ENCODE measurements at regions not wholly inside any gene's neighbourhood (a gene's known extent, or its start where the extent isn't known, plus 50 kb on each side); places are given as distances from the start of the nearest gene placed in this dataset.

GRCh38 chr2:156647377-156648010, 211.3 kb downstream of the GPD2 start:
- no peak overlapping the region for H3K4me3 ChIP-seq (ENCODE audit: low read depth, low read length)

GRCh38 chr2:156648522-156648921, 212.3 kb downstream of the GPD2 start:
- no peak overlapping the region for H3K4me3 ChIP-seq (ENCODE audit: low read depth, low read length)

GRCh38 chr2:156649596-156649995, 213.4 kb downstream of the GPD2 start:
- no peak overlapping the region for H3K4me3 ChIP-seq (ENCODE audit: low read depth, low read length)

GRCh38 chr2:156652691-156653090, 216.5 kb downstream of the GPD2 start:
- H3K4me3 ChIP-seq (ENCODE audit: low read depth, low read length): no peak overlapping the region

GRCh38 chr2:156653675-156654074, 217.5 kb downstream of the GPD2 start:
- no peak overlapping the region for H3K4me3 ChIP-seq (ENCODE audit: low read depth, low read length)

GRCh38 chr2:156657809-156658208, 221.6 kb downstream of the GPD2 start:
- no peak overlapping the region for H3K4me3 ChIP-seq (ENCODE audit: low read depth, low read length)

- H3K4me3 ChIP-seq (ENCODE audit: low read depth, low read length): no peak overlapping the region
These were observed 223.5 kb downstream of the GPD2 start for GRCh38 chr2:156659694-156660093.

- H3K4me3 ChIP-seq (ENCODE audit: low read depth, low read length): no peak overlapping the region
These were observed 227.7 kb downstream of the GPD2 start for GRCh38 chr2:156663757-156664409.

GRCh38 chr2:156666130-156666785, 230.1 kb downstream of the GPD2 start:
- H3K4me3 ChIP-seq (ENCODE audit: low read depth, low read length): no peak overlapping the region

GRCh38 chr2:156670104-156670503, 233.9 kb downstream of the GPD2 start:
- no peak overlapping the region for H3K4me3 ChIP-seq (ENCODE audit: low read depth, low read length)

GRCh38 chr2:156671706-156672361, 235.7 kb downstream of the GPD2 start:
- no peak overlapping the region for H3K4me3 ChIP-seq (ENCODE audit: low read depth, low read length)

- H3K4me3 ChIP-seq (ENCODE audit: low read depth, low read length): no peak overlapping the region
These were observed 236.6 kb downstream of the GPD2 start for GRCh38 chr2:156672556-156673332.

- H3K4me3 ChIP-seq (ENCODE audit: low read depth, low read length): no peak overlapping the region
These were observed 237.1 kb downstream of the GPD2 start for GRCh38 chr2:156673333-156673615.

GRCh38 chr2:156673981-156674380, 237.8 kb downstream of the GPD2 start:
- no peak overlapping the region for H3K4me3 ChIP-seq (ENCODE audit: low read depth, low read length)

- H3K4me3 ChIP-seq (ENCODE audit: low read depth, low read length): no peak overlapping the region
These were observed 239.7 kb downstream of the GPD2 start for GRCh38 chr2:156675896-156676295.

GRCh38 chr2:156679820-156680219, 243.6 kb downstream of the GPD2 start:
- no peak overlapping the region for H3K4me3 ChIP-seq (ENCODE audit: low read depth, low read length)

- no peak overlapping the region for H3K4me3 ChIP-seq (ENCODE audit: low read depth, low read length)
These were observed 244.1 kb downstream of the GPD2 start for GRCh38 chr2:156680266-156680665.

- no peak overlapping the region for H3K4me3 ChIP-seq (ENCODE audit: low read depth, low read length)
These were observed 250.9 kb downstream of the GPD2 start for GRCh38 chr2:156687126-156687525.

GRCh38 chr2:156687715-156688114, 251.5 kb downstream of the GPD2 start:
- H3K4me3 ChIP-seq (ENCODE audit: low read depth, low read length): no peak overlapping the region

- no peak overlapping the region for H3K4me3 ChIP-seq (ENCODE audit: low read depth, low read length)
These were observed 253.8 kb downstream of the GPD2 start for GRCh38 chr2:156689939-156690338.

GRCh38 chr2:156691014-156691413, 254.8 kb downstream of the GPD2 start:
- no peak overlapping the region for H3K4me3 ChIP-seq (ENCODE audit: low read depth, low read length)

Data from iPS-11a (cell line).